C4-2B (cell line): ENCODE measurements at regions not wholly inside any gene's neighbourhood (a gene's known extent, or its start where the extent isn't known, plus 50 kb on each side); places are given as distances from the start of the nearest gene placed in this dataset.

ENCODE experiments used
- CTCF ChIP-seq: fragments of 450-650 bp; conservative IDR thresholded peaks from 2 replicates; pipeline ENCODE4 v1.5.1; 2017; ENCODE audit warnings: mild to moderate bottlenecking
- ZFX ChIP-seq: fragments of 450-650 bp; IDR thresholded peaks from 2 replicates; pipeline ENCODE4 v1.6.1; 2017

- TF ChIP-seq CTCF (no peak), ZFX (no peak)
These were observed 110.1 kb upstream of the ANO5 start for GRCh38 chr11:22082788-22083187.
